Naive thymus-derived CD8-positive, alpha-beta T cell (primary cell): ENCODE measurements at regions not wholly inside any gene's neighbourhood (a gene's known extent, or its start where the extent isn't known, plus 50 kb on each side); places are given as distances from the start of the nearest gene placed in this dataset.
"Not testable (repeated sequence)": the region's sequence is repeated elsewhere in the genome, so short reads cannot be mapped to it uniquely, and the experiment has no call there.

Experiments used
- ATAC-seq, 2 donors: fragments of 150-1000 bp; cut with Tn5 transposase in 1 of 2; sonication (Bioruptor Pico), chemical (Tn5 transposase) in 1 of 2; 1 replicate in 1 of 2; 2 replicates in 1 of 2; pipeline ENCODE4 v1.10.0; 2021; ENCODE audit warnings: mild to moderate bottlenecking in 2 of 2, moderate library complexity in 2 of 2
- POLR2A ChIA-PET: fragments of 350-600 bp; sonication (Branson Sonifier 250); formaldehyde crosslinking; loops from one replicate; lab custom pipeline; 2021; ENCODE audit warnings: antibody characterized with exemption; lab: Charles Lee
- DNase-seq, 10 donors: peaks; one replicate each; pipeline versions ENCODE4 v3.0.0 to v3.0.0-alpha.2; 2020 to 2022
- H3K27ac Mint-ChIP-seq, 10 donors: one replicate each; pipeline ENCODE4 v1.8.0; 2020 to 2022; ENCODE audit warnings: mild to moderate bottlenecking in 10 of 10, mixed read lengths in 10 of 10, moderate library complexity in 4 of 10, inconsistent platforms in 1 of 10
- H3K27me3 Mint-ChIP-seq, 5 donors: one replicate each; pipeline ENCODE4 v1.8.0; 2021 to 2022; ENCODE audit warnings: mixed read lengths in 5 of 5
- H3K36me3 Mint-ChIP-seq, 3 donors: one replicate each; pipeline ENCODE4 v1.8.0; 2020 to 2022; ENCODE audit warnings: mixed read lengths in 3 of 3, mild to moderate bottlenecking in 2 of 3, inconsistent platforms in 1 of 3
- H3K4me1 Mint-ChIP-seq, 4 donors: one replicate each; pipeline ENCODE4 v1.8.0; 2021 to 2022; ENCODE audit warnings: mixed read lengths in 4 of 4
- H3K4me3 Mint-ChIP-seq, 10 donors: one replicate each; pipeline ENCODE4 v1.8.0; 2020 to 2022; ENCODE audit warnings: mild to moderate bottlenecking in 10 of 10, mixed read lengths in 10 of 10, moderate library complexity in 6 of 10, inconsistent platforms in 1 of 10
- H3K9me3 Mint-ChIP-seq, 9 donors: one replicate each; pipeline ENCODE4 v1.8.0; 2020 to 2022; ENCODE audit warnings: mixed read lengths in 9 of 9, mild to moderate bottlenecking in 3 of 9, inconsistent platforms in 1 of 9, moderate library complexity in 1 of 9

DNA sequence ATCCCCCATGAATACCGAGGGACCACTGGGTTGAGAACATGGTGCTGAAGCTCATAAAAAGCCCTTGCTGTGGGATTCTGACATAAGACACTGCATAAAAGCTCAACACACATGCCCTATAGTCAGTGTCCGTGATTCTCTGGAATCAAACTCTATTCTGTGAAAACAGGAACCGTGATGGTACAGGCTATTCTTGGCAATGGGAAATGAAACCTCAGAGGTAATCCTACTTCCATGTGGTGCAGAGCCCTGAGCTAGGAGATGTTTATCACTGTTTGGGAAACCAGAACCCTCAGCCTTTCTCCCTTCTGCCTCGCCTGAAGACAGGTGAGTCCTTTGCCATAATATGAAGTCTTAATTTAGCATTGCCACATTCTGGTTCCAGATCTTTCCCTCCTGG lies 80.8 kb upstream of the PRSS1 start:
- POLR2A ChIA-PET = no interaction called here
- no peak overlapping the region for H3K27ac Mint-ChIP-seq
- H3K4me3 Mint-ChIP-seq = no peak overlapping the region
- peaks cover 9 to 32% (median 32%) of the 10 kb centered on the region in 4 donors for H3K4me1 Mint-ChIP-seq
- H3K27me3 Mint-ChIP-seq = no peaks in the 10 kb centered on the region
- ATAC-seq (no peak), DNase-seq (no peak)
- no peaks in the 10 kb centered on the region for H3K36me3 Mint-ChIP-seq
- H3K9me3 Mint-ChIP-seq = no peaks in the 10 kb centered on the region

- DNase-seq = no peak
- Mint-ChIP-seq H3K27ac (peak overlapping the region in 1 of 10 donors; percentile 56), H3K36me3 (peaks cover 0 to 5% (median 0%) of the 10 kb centered on the region in 3 donors), H3K4me1 (peaks cover 0 to 2% (median 0%) of the 10 kb centered on the region in 4 donors), H3K27me3 (no peaks in the 10 kb centered on the region), H3K9me3 (no peaks in the 10 kb centered on the region), H3K4me3 (no peak overlapping the region)
- POLR2A ChIA-PET = no interaction called here
- no peak for ATAC-seq
These were observed 91.9 kb upstream of the PRSS1 start for GRCh38 chr7:142657376-142657775.

- H3K27me3 Mint-ChIP-seq = no peaks in the 10 kb centered on the region
- no peaks in the 10 kb centered on the region for H3K36me3 Mint-ChIP-seq
- POLR2A ChIA-PET = no interaction called here
- peaks cover 0 to 2% (median 0%) of the 10 kb centered on the region in 4 donors for H3K4me1 Mint-ChIP-seq
- no peak for DNase-seq
- H3K4me3 Mint-ChIP-seq = no peak overlapping the region
- no peak for ATAC-seq
- H3K9me3 Mint-ChIP-seq = no peaks in the 10 kb centered on the region
- H3K27ac Mint-ChIP-seq = peak overlapping the region in 2 of 10 donors; percentile 20 to 70
These were observed 94.9 kb upstream of the PRSS1 start for GRCh38 chr7:142654398-142654797.

- H3K9me3 Mint-ChIP-seq = no peaks in the 10 kb centered on the region
- ATAC-seq (no peak), DNase-seq (no peak)
- POLR2A ChIA-PET = no interaction called here
- H3K4me3 Mint-ChIP-seq = no peak overlapping the region
- H3K36me3 Mint-ChIP-seq = peaks cover 0 to 2% (median 0%) of the 10 kb centered on the region in 3 donors
- H3K4me1 Mint-ChIP-seq = peaks cover 0 to 8% (median 5%) of the 10 kb centered on the region in 4 donors
- H3K27me3 Mint-ChIP-seq = peaks cover 4 to 31% (median 12%) of the 10 kb centered on the region in 5 donors
- peak overlapping the region in 1 of 10 donors; percentile 31 for H3K27ac Mint-ChIP-seq
These were observed 101.5 kb upstream of the PRSS1 start for GRCh38 chr7:142647749-142648148.

GRCh38 chr7:142646386-142647140 lies 102.7 kb upstream of the PRSS1 start:
- Mint-ChIP-seq H3K4me3 (peak overlapping the region; percentile 46 to 83 (median 66)), H3K4me1 (peaks cover 0 to 11% (median 10%) of the 10 kb centered on the region in 4 donors), H3K9me3 (no peaks in the 10 kb centered on the region), H3K27ac (peak overlapping the region; percentile 15 to 91 (median 54)), H3K36me3 (peaks cover 0 to 2% (median 0%) of the 10 kb centered on the region in 3 donors), H3K27me3 (peaks cover 4 to 32% (median 14%) of the 10 kb centered on the region in 5 donors)
- no peak for DNase-seq
- POLR2A ChIA-PET = interaction anchor here (0.8 kb wide), 1 partner anchor 152 kb away, joined by 3 read pairs; no protein-coding TSS in a partner anchor
- ATAC-seq = peak; percentile 41 to 46

DNA sequence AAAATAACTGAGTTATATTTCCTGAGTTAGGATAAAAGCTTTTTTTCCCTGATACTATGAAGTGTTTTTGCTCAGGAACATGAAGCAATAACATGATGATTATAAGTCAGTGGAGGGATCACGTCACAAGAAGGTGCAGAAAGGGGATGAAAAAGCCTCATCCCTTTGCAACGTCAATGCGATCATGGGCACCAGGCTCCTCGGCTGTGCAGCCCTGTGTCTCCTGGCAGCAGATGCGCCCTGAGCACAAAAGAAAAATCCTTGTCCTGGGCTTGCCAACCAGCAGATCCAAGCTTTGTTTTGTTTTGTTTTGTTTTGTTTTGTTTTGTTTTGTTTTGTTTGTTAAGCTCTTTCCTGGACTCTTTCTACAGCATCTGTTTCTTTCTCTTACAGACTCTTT lies 103.5 kb upstream of the PRSS1 start:
- H3K27ac Mint-ChIP-seq = peak overlapping the region; percentile 38 to 91 (median 65)
- peaks cover 0 to 2% (median 0%) of the 10 kb centered on the region in 3 donors for H3K36me3 Mint-ChIP-seq
- POLR2A ChIA-PET = interaction anchor here (0.8 kb wide), 1 partner anchor 152 kb away, joined by 3 read pairs; no protein-coding TSS in a partner anchor
- H3K9me3 Mint-ChIP-seq = no peaks in the 10 kb centered on the region
- ATAC-seq = peak in 1 of 2 donors; percentile 32
- no peak for DNase-seq
- H3K4me1 Mint-ChIP-seq = peaks cover 0 to 11% (median 11%) of the 10 kb centered on the region in 4 donors
- peaks cover 4 to 32% (median 14%) of the 10 kb centered on the region in 5 donors for H3K27me3 Mint-ChIP-seq
- peak overlapping the region; percentile 46 to 83 (median 66) for H3K4me3 Mint-ChIP-seq

GRCh38 chr7:142642316-142642715 lies 107.0 kb upstream of the PRSS1 start:
- ATAC-seq = no peak
- Mint-ChIP-seq H3K27ac (peak overlapping the region in 3 of 10 donors; percentile 11 to 80 (median 71)), H3K4me1 (peaks cover 3 to 14% (median 13%) of the 10 kb centered on the region in 4 donors), H3K27me3 (peaks cover 4 to 24% (median 14%) of the 10 kb centered on the region in 5 donors), H3K36me3 (peaks cover 0 to 2% (median 0%) of the 10 kb centered on the region in 3 donors), H3K9me3 (no peaks in the 10 kb centered on the region), H3K4me3 (no peak overlapping the region)
- POLR2A ChIA-PET = interaction anchor here (1.9 kb wide), 1 partner anchor 166 kb away, joined by 4 read pairs; no protein-coding TSS in a partner anchor
- DNase-seq = no peak

DNA sequence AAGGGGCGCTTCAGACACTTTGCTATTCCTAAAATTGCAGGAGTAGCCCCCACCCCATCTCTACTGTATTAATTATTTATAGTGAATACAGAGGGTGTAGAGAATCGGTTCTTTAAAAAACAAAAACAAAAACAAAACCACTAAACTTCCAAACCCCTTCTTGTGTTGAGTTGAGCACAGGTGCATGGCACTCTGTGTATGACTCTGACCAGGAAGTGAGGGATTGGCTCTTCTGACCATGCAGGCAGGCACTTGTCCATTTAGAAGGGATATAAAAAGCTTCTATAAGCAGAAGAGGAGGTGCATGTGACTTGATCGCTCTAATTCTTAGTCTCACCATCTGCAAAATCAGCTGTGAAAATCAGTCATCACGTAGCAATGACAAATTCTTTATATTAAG lies 108.0 kb upstream of the PRSS1 start:
- H3K9me3 Mint-ChIP-seq = not testable (repeated sequence)
- peak overlapping the region in 4 of 10 donors; percentile 39 to 71 (median 45) for H3K27ac Mint-ChIP-seq

GRCh38 chr7:142638581-142638980 lies 110.7 kb upstream of the PRSS1 start:
- POLR2A ChIA-PET = no interaction called here
- H3K4me1 Mint-ChIP-seq = peaks cover 5 to 20% (median 10%) of the 10 kb centered on the region in 4 donors
- ATAC-seq = no peak
- no peak for DNase-seq
- peaks cover 0 to 2% (median 0%) of the 10 kb centered on the region in 3 donors for H3K36me3 Mint-ChIP-seq
- no peaks in the 10 kb centered on the region for H3K9me3 Mint-ChIP-seq
- peaks cover 4 to 12% (median 6%) of the 10 kb centered on the region in 5 donors for H3K27me3 Mint-ChIP-seq
- peak overlapping the region in 1 of 10 donors; percentile 43 for H3K27ac Mint-ChIP-seq
- H3K4me3 Mint-ChIP-seq = peak overlapping the region in 2 of 10 donors; percentile 29 to 48

More for the DNA sequence above, 108.0 kb upstream of the PRSS1 start:
- Mint-ChIP-seq H3K4me3 (peak overlapping the region in 1 of 10 donors; percentile 26), H3K27me3 (peaks cover 4 to 24% (median 12%) of the 10 kb centered on the region in 5 donors), H3K4me1 (peaks cover 5 to 20% (median 15%) of the 10 kb centered on the region in 4 donors)
- DNase-seq, H3K36me3 Mint-ChIP-seq, ATAC-seq: not testable (repeated sequence)
- POLR2A ChIA-PET = interaction anchor here (1.9 kb wide), 1 partner anchor 167 kb away, joined by 4 read pairs; no protein-coding TSS in a partner anchor

- peak in 6 of 10 donors; percentile 10 to 58 (median 34) for DNase-seq
- Mint-ChIP-seq H3K4me1 (peaks cover 6 to 17% (median 14%) of the 10 kb centered on the region in 4 donors), H3K27ac (peak overlapping the region; percentile 97 to 100 (median 99)), H3K9me3 (no peaks in the 10 kb centered on the region), H3K27me3 (peaks cover 0 to 1% (median 0%) of the 10 kb centered on the region in 5 donors), H3K36me3 (no peaks in the 10 kb centered on the region), H3K4me3 (peak overlapping the region; percentile 79 to 95 (median 90))
- POLR2A ChIA-PET = interaction anchor here (0.8 to 3.5 kb wide), 10 partner anchors 13 to 174 kb away, joined by 3 to 53 read pairs (median 8); no protein-coding TSS in a partner anchor
- peak; percentile 61 to 67 for ATAC-seq
These were observed 112.0 kb upstream of the PRSS1 start for GRCh38 chr7:142637240-142637639.

DNA sequence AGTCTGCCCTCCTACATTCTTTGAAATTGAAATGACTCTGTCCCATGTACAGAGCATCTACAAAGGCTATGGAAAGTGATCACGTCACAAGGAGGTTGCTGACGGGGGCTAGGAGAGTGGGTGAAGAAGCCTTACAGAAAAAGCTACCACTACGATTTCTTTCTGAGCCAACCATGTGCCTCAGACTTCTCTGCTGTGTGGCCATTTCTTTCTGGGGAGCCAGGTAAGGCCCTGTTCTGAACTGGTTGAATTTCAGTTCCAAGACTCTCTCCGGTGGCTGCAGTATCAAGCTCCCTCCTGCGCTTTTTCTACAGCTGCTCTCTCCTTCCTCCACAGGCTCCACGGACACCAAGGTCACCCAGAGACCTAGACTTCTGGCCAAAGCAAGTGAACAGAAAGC lies 112.5 kb upstream of the PRSS1 start:
- no peaks in the 10 kb centered on the region for H3K9me3 Mint-ChIP-seq
- peak; percentile 81 to 88 for ATAC-seq
- H3K36me3 Mint-ChIP-seq = no peaks in the 10 kb centered on the region
- peak in 7 of 10 donors; percentile 52 to 78 (median 70) for DNase-seq
- peak overlapping the region; percentile 97 to 100 (median 99) for H3K27ac Mint-ChIP-seq
- H3K27me3 Mint-ChIP-seq = peaks cover 0 to 6% (median 0%) of the 10 kb centered on the region in 5 donors
- peak overlapping the region; percentile 79 to 95 (median 90) for H3K4me3 Mint-ChIP-seq
- POLR2A ChIA-PET = interaction anchor here (0.8 to 3.5 kb wide), 10 partner anchors 14 to 174 kb away, joined by 3 to 53 read pairs (median 8); no protein-coding TSS in a partner anchor
- peaks cover 6 to 19% (median 13%) of the 10 kb centered on the region in 4 donors for H3K4me1 Mint-ChIP-seq

- not testable (repeated sequence) for H3K27me3 Mint-ChIP-seq, ATAC-seq, H3K9me3 Mint-ChIP-seq, DNase-seq, H3K36me3 Mint-ChIP-seq
- peaks cover 6 to 19% (median 12%) of the 10 kb centered on the region in 4 donors for H3K4me1 Mint-ChIP-seq
- peak overlapping the region in 8 of 10 donors; percentile 23 to 100 (median 83) for H3K27ac Mint-ChIP-seq
- POLR2A ChIA-PET = interaction anchor here (1.4 to 3.5 kb wide), 7 partner anchors 148 to 175 kb away, joined by 4 to 53 read pairs (median 18); no protein-coding TSS in a partner anchor
- peak overlapping the region in 4 of 10 donors; percentile 15 to 79 (median 48) for H3K4me3 Mint-ChIP-seq
These were observed 113.2 kb upstream of the PRSS1 start for GRCh38 chr7:142636107-142636506.
